ENCODE measurements at regions not wholly inside any gene's neighbourhood (a gene's known extent, or its start where the extent isn't known, plus 50 kb on each side); places are given as distances from the start of the nearest gene placed in this dataset.
A peak's percentile ranks its signal among the peaks of the same experiment; 100 is the strongest.

DNA sequence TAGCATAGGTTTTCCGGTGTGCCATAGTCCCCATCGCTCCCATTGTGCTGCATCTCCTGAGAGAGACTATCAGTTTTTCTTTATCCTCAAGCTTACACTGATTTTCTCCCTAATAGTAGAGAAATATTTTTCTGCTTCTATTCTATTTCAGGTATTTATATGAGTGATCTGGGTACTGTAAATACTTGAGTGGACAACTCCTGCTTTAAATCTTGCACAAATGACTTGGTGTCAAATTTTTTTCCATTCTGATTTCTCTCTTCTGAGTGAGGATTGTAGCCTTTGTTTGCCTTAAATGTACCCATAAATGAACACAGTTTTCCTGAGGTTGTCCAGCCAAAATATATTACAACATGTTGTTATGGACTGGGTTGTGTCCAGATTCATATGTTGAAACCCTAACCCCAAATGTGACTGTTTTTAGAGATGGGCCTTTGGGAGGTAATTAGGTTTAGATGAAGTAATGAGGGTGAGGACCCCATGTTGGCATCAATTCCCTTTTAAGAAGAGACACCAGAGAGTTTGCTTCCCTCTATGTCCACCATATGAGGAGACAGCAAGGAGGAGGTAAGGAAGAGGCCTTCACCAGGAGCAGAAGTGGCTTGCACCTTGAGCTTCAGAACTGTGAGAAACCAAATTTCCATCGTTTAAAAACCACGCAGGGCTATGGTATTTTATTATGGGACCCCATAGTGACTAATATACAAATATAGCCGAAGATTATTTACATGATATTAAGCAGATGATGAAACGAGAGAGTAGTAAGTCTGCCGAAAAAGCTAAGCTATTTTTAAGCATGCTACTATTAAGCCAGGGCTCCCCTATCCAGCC, 336.4 kb upstream of the MPDZ start:
- no peak overlapping the region for H3K27ac ChIP-seq (ENCODE audit: low read depth in 1 of 2, low read length in 1 of 2)
- H3K9me3 ChIP-seq (ENCODE audit: control insufficient read depth in 2 of 2, insufficient read depth in 1 of 2, low read length in 1 of 2): no peaks in the 10 kb centered on the region
- no peaks in the 10 kb centered on the region for H3K27me3 ChIP-seq (ENCODE audit: control insufficient read depth in 2 of 2, insufficient read depth in 1 of 2, low read length in 1 of 2)
- no peaks in the 10 kb centered on the region for H3K4me1 ChIP-seq (ENCODE audit: control insufficient read depth in 2 of 2, insufficient read depth in 2 of 2, low read length in 2 of 2)
- no peak overlapping the region for H3K4me3 ChIP-seq (ENCODE audit: low read length in 2 of 2)
- no peak for DNase-seq (ENCODE audit: low read depth in 6 of 9, low spot score in 9 of 9)
- no peaks in the 10 kb centered on the region for H3K36me3 ChIP-seq (ENCODE audit: control insufficient read depth in 2 of 2, insufficient read depth in 2 of 2, low read length in 1 of 2)
- 86% methylated on average over 7 of the region's 7 CpGs for WGBS

DNA sequence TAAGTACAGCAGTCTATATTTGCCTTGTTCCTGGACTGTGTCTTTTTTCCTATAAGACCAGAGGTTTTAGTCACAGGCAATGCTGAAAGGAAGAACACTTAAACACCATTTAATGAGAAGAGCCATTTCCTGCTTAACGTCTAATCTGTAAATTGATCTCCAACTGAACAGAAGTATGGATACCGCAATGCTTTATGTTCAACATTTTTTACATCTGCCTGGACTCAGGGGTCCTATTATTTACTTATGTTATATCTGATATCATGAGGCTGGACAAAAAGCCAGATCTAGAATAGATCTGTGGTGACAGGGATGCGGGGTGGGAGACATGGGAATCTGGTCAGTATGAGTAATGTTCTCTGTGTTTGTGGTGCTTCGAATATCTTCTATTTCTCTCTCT, 334.6 kb upstream of the MPDZ start:
- WGBS: 78% methylated on average over 4 of the region's 4 CpGs
- Histone ChIP-seq H3K9me3 (ENCODE audit: control insufficient read depth in 2 of 2, insufficient read depth in 1 of 2, low read length in 1 of 2) (no peaks in the 10 kb centered on the region), H3K36me3 (ENCODE audit: control insufficient read depth in 2 of 2, insufficient read depth in 2 of 2, low read length in 1 of 2) (no peaks in the 10 kb centered on the region)

GRCh38 chr9:13613296-13613695, 333.8 kb upstream of the MPDZ start:
- no peak for DNase-seq (ENCODE audit: low read depth in 6 of 9, low spot score in 9 of 9)
- Histone ChIP-seq H3K27me3 (ENCODE audit: control insufficient read depth in 2 of 2, insufficient read depth in 1 of 2, low read length in 1 of 2) (no peaks in the 10 kb centered on the region), H3K4me1 (ENCODE audit: control insufficient read depth in 2 of 2, insufficient read depth in 2 of 2, low read length in 2 of 2) (no peaks in the 10 kb centered on the region), H3K36me3 (ENCODE audit: control insufficient read depth in 2 of 2, insufficient read depth in 2 of 2, low read length in 1 of 2) (no peaks in the 10 kb centered on the region), H3K27ac (ENCODE audit: low read depth in 1 of 2, low read length in 1 of 2) (no peak overlapping the region), H3K9me3 (ENCODE audit: control insufficient read depth in 2 of 2, insufficient read depth in 1 of 2, low read length in 1 of 2) (no peaks in the 10 kb centered on the region), H3K4me3 (ENCODE audit: low read length in 2 of 2) (no peak overlapping the region)
- 89% methylated on average over 2 of the region's 2 CpGs for WGBS

More for the DNA sequence above, 334.6 kb upstream of the MPDZ start:
- H3K27ac ChIP-seq (ENCODE audit: low read depth in 1 of 2, low read length in 1 of 2): no peak overlapping the region
- DNase-seq (ENCODE audit: low read depth in 6 of 9, low spot score in 9 of 9): no peak
- no peaks in the 10 kb centered on the region for H3K27me3 ChIP-seq (ENCODE audit: control insufficient read depth in 2 of 2, insufficient read depth in 1 of 2, low read length in 1 of 2)
- H3K4me3 ChIP-seq (ENCODE audit: low read length in 2 of 2): no peak overlapping the region
- H3K4me1 ChIP-seq (ENCODE audit: control insufficient read depth in 2 of 2, insufficient read depth in 2 of 2, low read length in 2 of 2): no peaks in the 10 kb centered on the region

DNA sequence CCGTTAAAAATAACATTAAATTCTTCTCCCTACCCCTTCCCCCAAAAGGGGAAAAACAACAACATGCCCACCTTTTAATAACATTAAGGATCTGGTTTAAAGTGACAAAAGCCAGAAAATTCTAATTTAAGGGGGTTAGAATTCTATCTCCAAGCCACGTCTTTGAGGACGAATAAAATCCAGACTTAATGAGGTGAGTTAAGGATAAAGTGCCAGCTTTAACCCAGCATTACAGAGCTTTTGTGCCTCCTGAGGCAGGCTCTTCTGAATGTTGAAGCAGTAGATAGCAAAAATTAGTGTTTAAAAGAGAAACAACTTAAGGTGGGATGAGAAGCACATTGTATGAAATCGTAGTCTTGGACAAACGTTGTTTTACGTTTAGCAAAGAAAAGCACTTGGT, 329.0 kb upstream of the MPDZ start:
- H3K36me3 ChIP-seq (ENCODE audit: control insufficient read depth in 2 of 2, insufficient read depth in 2 of 2, low read length in 1 of 2): no peaks in the 10 kb centered on the region
- peaks cover 0 to 4% of the 10 kb centered on the region in 2 donors for H3K4me1 ChIP-seq (ENCODE audit: control insufficient read depth in 2 of 2, insufficient read depth in 2 of 2, low read length in 2 of 2)
- WGBS: 83% methylated on average over 6 of the region's 6 CpGs
- peaks cover 0 to 3% of the 10 kb centered on the region in 2 donors for H3K9me3 ChIP-seq (ENCODE audit: control insufficient read depth in 2 of 2, insufficient read depth in 1 of 2, low read length in 1 of 2)
- DNase-seq (ENCODE audit: low read depth in 6 of 9, low spot score in 9 of 9): no peak
- H3K27ac ChIP-seq (ENCODE audit: low read depth in 1 of 2, low read length in 1 of 2): peak overlapping the region in 1 of 2 donors; percentile 50
- no peaks in the 10 kb centered on the region for H3K27me3 ChIP-seq (ENCODE audit: control insufficient read depth in 2 of 2, insufficient read depth in 1 of 2, low read length in 1 of 2)
- no peak overlapping the region for H3K4me3 ChIP-seq (ENCODE audit: low read length in 2 of 2)

- H3K36me3 ChIP-seq (ENCODE audit: control insufficient read depth in 2 of 2, insufficient read depth in 2 of 2, low read length in 1 of 2): no peaks in the 10 kb centered on the region
- DNase-seq (ENCODE audit: low read depth in 6 of 9, low spot score in 9 of 9): peak in 1 of 9 donors; percentile 2
Observed at GRCh38 chr9:13607481-13608441, 328.3 kb upstream of the MPDZ start.

DNA sequence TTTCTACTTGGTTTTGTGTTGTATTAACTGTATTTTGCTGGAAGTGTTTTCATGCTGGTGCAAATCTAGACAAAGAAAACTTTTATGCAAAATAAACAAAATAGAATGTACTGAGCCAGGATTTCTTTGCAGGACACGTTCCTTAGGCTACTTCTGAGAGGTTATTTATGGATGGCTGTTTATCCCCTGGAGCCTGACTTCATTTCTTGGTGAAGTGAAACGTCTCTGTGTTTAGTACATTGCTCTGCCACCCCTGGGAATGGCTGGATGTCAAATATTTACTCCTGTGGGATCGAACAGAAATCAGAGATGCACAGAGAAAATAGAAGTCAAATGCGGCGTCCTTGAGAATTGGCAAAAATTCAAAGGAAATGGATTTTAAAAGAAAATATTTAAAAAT, 327.1 kb upstream of the MPDZ start:
- no peaks in the 10 kb centered on the region for H3K27me3 ChIP-seq (ENCODE audit: control insufficient read depth in 2 of 2, insufficient read depth in 1 of 2, low read length in 1 of 2)
- peaks cover 0 to 4% of the 10 kb centered on the region in 2 donors for H3K4me1 ChIP-seq (ENCODE audit: control insufficient read depth in 2 of 2, insufficient read depth in 2 of 2, low read length in 2 of 2)
- no peak for DNase-seq (ENCODE audit: low read depth in 6 of 9, low spot score in 9 of 9)
- peaks cover 0 to 3% of the 10 kb centered on the region in 2 donors for H3K9me3 ChIP-seq (ENCODE audit: control insufficient read depth in 2 of 2, insufficient read depth in 1 of 2, low read length in 1 of 2)
- H3K27ac ChIP-seq (ENCODE audit: low read depth in 1 of 2, low read length in 1 of 2): peak overlapping the region in 1 of 2 donors; percentile 36
- no peaks in the 10 kb centered on the region for H3K36me3 ChIP-seq (ENCODE audit: control insufficient read depth in 2 of 2, insufficient read depth in 2 of 2, low read length in 1 of 2)
- WGBS: 60% methylated on average over 5 of the region's 5 CpGs
- no peak overlapping the region for H3K4me3 ChIP-seq (ENCODE audit: low read length in 2 of 2)

More at GRCh38 chr9:13607481-13608441, 328.3 kb upstream of the MPDZ start:
- WGBS: 74% methylated on average over 6 of the region's 6 CpGs
- Histone ChIP-seq H3K4me3 (ENCODE audit: low read length in 2 of 2) (no peak overlapping the region), H3K27me3 (ENCODE audit: control insufficient read depth in 2 of 2, insufficient read depth in 1 of 2, low read length in 1 of 2) (no peaks in the 10 kb centered on the region), H3K9me3 (ENCODE audit: control insufficient read depth in 2 of 2, insufficient read depth in 1 of 2, low read length in 1 of 2) (peaks cover 0 to 3% of the 10 kb centered on the region in 2 donors), H3K4me1 (ENCODE audit: control insufficient read depth in 2 of 2, insufficient read depth in 2 of 2, low read length in 2 of 2) (peaks cover 0 to 4% of the 10 kb centered on the region in 2 donors), H3K27ac (ENCODE audit: low read depth in 1 of 2, low read length in 1 of 2) (peak overlapping the region; percentile 5 to 82)

GRCh38 chr9:13603921-13604320, 324.4 kb upstream of the MPDZ start:
- Histone ChIP-seq H3K36me3 (ENCODE audit: control insufficient read depth in 2 of 2, insufficient read depth in 2 of 2, low read length in 1 of 2) (no peaks in the 10 kb centered on the region), H3K4me1 (ENCODE audit: control insufficient read depth in 2 of 2, insufficient read depth in 2 of 2, low read length in 2 of 2) (peaks cover 0 to 4% of the 10 kb centered on the region in 2 donors), H3K27me3 (ENCODE audit: control insufficient read depth in 2 of 2, insufficient read depth in 1 of 2, low read length in 1 of 2) (no peaks in the 10 kb centered on the region), H3K27ac (ENCODE audit: low read depth in 1 of 2, low read length in 1 of 2) (no peak overlapping the region), H3K9me3 (ENCODE audit: control insufficient read depth in 2 of 2, insufficient read depth in 1 of 2, low read length in 1 of 2) (peaks cover 0 to 3% of the 10 kb centered on the region in 2 donors), H3K4me3 (ENCODE audit: low read length in 2 of 2) (no peak overlapping the region)
- DNase-seq (ENCODE audit: low read depth in 6 of 9, low spot score in 9 of 9): no peak
- WGBS: 69% methylated on average over 3 of the region's 3 CpGs

DNA sequence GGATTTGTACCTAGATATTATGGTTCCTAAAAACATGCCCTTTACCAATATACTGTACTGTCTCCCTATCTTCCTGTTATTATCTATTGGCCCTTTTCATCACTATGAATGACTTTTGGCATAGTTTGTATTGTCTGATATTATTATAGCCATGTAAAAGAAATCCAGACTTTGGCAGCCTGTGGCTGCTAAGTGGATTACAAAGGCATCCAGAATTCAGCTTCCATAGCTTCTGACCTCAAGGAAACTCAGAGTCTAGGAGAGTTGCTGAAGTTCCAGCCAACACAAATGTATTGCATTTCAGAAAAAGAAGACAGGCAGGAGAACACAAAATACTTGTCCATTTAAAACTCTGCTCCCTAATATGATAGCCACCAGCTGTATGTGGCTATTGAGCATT, 319.2 kb upstream of the MPDZ start:
- Histone ChIP-seq H3K27ac (ENCODE audit: low read depth in 1 of 2, low read length in 1 of 2) (no peak overlapping the region), H3K4me3 (ENCODE audit: low read length in 2 of 2) (no peak overlapping the region), H3K36me3 (ENCODE audit: control insufficient read depth in 2 of 2, insufficient read depth in 2 of 2, low read length in 1 of 2) (no peaks in the 10 kb centered on the region), H3K4me1 (ENCODE audit: control insufficient read depth in 2 of 2, insufficient read depth in 2 of 2, low read length in 2 of 2) (no peaks in the 10 kb centered on the region), H3K9me3 (ENCODE audit: control insufficient read depth in 2 of 2, insufficient read depth in 1 of 2, low read length in 1 of 2) (peaks cover 0 to under 1% of the 10 kb centered on the region in 2 donors), H3K27me3 (ENCODE audit: control insufficient read depth in 2 of 2, insufficient read depth in 1 of 2, low read length in 1 of 2) (no peaks in the 10 kb centered on the region)
- DNase-seq (ENCODE audit: low read depth in 6 of 9, low spot score in 9 of 9): no peak

- H3K27ac ChIP-seq (ENCODE audit: low read depth in 1 of 2, low read length in 1 of 2): no peak overlapping the region
- 93% methylated on average over 5 of the region's 5 CpGs for WGBS
- H3K4me1 ChIP-seq (ENCODE audit: control insufficient read depth in 2 of 2, insufficient read depth in 2 of 2, low read length in 2 of 2): no peaks in the 10 kb centered on the region
- H3K36me3 ChIP-seq (ENCODE audit: control insufficient read depth in 2 of 2, insufficient read depth in 2 of 2, low read length in 1 of 2): no peaks in the 10 kb centered on the region
- DNase-seq (ENCODE audit: low read depth in 6 of 9, low spot score in 9 of 9): no peak
- no peaks in the 10 kb centered on the region for H3K27me3 ChIP-seq (ENCODE audit: control insufficient read depth in 2 of 2, insufficient read depth in 1 of 2, low read length in 1 of 2)
- H3K9me3 ChIP-seq (ENCODE audit: control insufficient read depth in 2 of 2, insufficient read depth in 1 of 2, low read length in 1 of 2): no peaks in the 10 kb centered on the region
- no peak overlapping the region for H3K4me3 ChIP-seq (ENCODE audit: low read length in 2 of 2)
Observed at GRCh38 chr9:13597427-13597826, 317.9 kb upstream of the MPDZ start.
